Activated T-cell treated with anti-CD3 and anti-CD28 coated beads, Interleukin-2, amount 50 U/mL, for 48 hours (primary cell): ENCODE measurements at regions not wholly inside any gene's neighbourhood (a gene's known extent, or its start where the extent isn't known, plus 50 kb on each side); places are given as distances from the start of the nearest gene placed in this dataset.

Experiments used
- DNase-seq, 2 experiments: peaks; one replicate each; pipeline ENCODE4 v3.0.0-alpha.2; 2020

- no peak for DNase-seq
Observed at GRCh38 chr12:132407451-132407961, 78.1 kb upstream of the GALNT9 start.

- DNase-seq, result no peak
Observed at GRCh38 chr12:132406493-132407450, 77.4 kb upstream of the GALNT9 start.

GRCh38 chr12:132405742-132406251, 76.4 kb upstream of the GALNT9 start:
- DNase-seq, result no peak

- no peak for DNase-seq
Observed at GRCh38 chr12:132404951-132405741, 75.8 kb upstream of the GALNT9 start.

DNA sequence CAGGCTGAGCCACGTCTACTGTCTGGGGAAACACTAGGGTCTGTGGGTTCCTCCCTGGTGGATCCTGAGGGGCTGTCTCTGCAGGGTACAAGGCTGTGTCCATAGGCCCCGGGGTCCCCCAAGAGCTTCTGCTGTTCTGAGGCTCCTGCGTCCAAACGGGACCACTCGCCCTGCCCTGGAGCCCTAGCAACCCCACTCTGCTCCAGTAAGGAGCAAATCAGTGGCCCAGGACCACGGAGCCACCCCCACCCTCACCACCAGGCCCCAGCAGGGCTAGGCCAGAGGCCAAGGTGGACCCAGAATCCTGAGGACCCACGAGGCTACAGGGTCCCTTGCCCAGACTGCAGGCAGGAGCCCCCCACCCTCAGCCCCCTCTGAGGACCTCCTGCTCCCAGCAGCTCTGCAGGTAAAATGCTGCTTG, 75.1 kb upstream of the GALNT9 start:
- DNase-seq, result no peak

- no peak for DNase-seq
Observed at GRCh38 chr12:132403636-132404434, 74.4 kb upstream of the GALNT9 start.

GRCh38 chr12:132402831-132403416, 73.5 kb upstream of the GALNT9 start:
- DNase-seq, result no peak

- DNase-seq, result no peak
Observed at GRCh38 chr12:132401982-132402381, 72.6 kb upstream of the GALNT9 start.

DNA sequence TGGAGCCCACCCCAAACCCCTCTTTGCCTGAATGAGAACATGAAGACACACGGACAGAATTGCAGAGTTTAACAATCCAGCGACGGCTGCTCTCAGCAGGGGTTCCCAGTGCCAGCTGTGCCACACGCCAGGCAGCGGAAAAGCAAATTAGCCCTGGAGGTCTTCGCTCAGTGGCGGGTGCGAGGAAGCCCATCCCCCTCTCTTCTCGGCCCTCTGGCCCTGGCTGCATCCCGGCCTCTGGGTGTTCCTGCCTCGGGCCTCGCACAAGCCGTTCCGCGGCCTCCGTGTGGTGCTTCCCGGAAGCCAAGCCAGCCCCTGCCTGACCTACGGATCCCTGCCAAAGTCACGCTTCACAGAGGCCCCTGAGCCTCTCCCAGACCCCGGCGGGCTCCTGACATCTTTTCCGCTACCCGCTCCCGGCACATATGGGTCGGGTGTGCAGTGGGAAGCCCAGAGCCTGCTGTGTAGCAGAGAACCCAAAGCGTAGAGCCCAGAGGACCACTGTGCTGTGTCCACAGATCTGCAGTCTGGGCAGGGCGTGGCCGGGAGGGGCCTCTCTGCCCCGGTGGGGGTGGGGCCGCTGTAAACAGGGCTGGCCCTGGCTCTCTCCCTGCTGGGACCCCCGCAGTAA, 70.7 kb upstream of the GALNT9 start:
- DNase-seq, result no peak

DNA sequence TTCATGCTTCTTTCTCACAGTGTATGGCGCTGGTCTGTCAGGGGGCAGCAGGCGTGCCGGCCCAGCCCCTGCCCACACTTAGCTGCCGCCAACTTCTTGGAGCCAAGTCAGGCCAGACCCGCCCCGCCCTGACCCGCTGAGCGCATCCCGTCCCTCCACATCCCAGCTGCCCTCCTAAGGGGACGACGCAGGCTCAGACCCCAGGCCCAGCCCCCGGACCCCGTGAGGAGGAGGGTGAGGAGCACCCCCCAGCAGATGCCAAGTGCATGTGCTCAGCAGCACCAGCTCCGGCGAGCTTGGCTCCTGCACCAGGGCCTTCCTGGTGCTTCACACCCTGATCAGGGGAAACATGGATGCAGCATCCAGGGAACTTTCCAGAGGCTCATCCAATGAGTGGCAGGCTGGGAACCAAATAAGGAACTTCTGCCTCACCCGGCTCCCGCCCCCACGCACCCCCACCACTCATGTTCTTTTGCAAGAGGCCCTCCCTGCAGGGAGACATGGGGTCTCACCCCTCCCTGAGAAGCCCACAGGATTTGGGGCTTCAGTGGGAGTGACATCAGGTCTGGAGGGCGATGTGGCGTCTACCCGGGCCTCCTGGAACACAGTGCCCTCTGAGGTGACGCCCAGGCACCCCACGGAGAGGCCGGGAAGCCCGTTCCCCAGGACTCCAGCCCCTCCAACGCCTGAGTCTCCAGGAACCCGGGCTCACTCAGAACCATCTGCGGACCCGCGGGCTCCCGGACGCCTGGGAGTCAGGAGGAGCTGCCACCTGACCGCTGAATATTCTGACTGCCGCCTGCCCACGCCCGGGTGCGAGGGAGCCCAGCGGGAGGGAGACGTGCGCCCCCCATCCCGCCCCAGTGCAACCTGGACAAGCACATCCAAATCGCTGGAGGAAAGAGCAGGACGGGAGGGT, 70.0 kb upstream of the GALNT9 start:
- DNase-seq, result no peak

DNA sequence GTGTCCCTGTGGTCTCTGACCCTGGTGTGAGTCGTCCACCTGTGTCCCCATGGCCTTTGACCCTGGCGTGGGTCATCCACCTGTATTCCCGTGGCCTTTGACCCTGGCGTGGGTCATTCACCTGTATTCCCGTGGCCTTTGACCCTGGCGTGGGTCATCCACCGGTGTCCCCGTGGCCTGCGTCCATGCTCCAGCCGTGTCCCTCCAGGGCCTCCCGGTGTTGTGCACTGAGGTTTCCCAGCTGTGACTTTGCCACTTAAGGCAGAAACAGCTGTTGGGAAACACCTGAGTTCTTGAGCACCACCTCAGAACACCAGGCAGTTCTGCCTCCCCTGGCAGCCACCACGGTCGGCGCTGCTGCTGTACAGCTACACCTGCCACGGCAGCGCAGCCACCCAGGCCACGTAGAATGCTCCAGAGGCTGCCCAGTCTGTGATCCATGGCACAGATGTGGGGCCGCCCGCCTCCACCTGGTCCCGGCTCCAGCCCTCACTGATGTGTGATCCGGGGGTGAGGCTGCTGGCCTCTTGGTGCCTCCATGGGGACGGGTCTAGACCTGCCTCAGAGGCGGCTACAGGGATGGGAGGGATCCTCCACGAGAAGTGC, 69.1 kb upstream of the GALNT9 start:
- no peak for DNase-seq

DNA sequence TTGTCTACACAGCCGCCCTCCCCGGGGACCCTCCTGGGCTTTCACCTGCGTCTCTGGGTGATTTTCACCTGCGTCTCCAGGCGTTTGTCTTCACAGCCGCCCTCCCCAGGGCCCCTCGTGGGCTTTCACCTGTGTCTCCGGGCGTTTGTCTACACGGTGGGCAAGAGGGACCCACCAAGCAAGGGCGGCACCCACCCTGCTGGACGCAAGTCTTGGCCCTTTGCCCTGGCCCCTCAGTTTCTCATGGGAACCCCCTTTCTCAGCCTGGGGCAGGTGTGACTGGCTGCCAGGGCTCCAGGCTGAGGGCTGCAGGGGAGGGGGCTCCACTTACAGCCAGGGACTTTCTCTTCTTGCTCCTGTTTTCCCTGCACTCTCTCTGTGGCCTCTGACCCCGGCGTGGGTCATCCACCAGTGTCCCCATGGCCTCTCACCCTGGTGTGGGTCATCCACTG, 68.6 kb upstream of the GALNT9 start:
- DNase-seq, result no peak

- DNase-seq, result no peak
Observed at GRCh38 chr12:132397152-132397933, 68.0 kb upstream of the GALNT9 start.

GRCh38 chr12:132396657-132397056, 67.3 kb upstream of the GALNT9 start:
- DNase-seq, result no peak

GRCh38 chr12:132395908-132396305, 66.5 kb upstream of the GALNT9 start:
- DNase-seq, result no peak

DNA sequence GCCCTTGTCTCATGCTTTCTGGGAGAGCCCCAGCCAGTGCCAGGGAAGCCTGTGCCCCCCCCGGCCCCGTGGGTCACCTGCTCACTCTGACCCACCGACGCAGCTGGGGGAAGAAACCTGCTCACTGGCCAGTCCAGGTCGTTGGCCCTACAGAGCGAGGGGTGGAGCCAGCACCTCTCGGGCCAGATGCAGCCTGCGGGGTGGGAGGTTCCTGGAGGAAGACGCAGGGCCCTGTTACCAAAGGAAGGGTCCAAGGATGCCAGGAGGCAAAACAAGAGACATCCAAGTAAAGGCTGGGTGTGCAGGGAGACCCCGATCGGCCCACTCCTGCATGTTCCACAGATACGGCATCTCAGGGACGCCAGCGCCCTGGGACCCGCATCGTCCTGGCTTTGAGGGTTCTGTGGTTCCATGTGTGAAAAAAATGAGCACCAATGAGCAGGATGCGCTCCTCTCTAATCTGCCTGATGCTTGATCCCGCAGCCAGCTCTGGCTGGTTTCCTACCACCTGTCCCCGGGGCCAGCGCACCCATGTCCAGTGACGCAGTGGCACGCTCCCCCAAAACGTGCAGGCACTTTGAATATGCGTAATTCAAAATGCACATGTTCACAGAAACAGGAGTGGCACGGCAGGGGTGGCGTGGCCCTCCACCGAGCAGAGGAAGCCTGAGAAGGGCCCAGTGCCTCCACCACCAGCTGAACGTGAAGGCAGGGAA, 66.0 kb upstream of the GALNT9 start:
- DNase-seq, result no peak

DNA sequence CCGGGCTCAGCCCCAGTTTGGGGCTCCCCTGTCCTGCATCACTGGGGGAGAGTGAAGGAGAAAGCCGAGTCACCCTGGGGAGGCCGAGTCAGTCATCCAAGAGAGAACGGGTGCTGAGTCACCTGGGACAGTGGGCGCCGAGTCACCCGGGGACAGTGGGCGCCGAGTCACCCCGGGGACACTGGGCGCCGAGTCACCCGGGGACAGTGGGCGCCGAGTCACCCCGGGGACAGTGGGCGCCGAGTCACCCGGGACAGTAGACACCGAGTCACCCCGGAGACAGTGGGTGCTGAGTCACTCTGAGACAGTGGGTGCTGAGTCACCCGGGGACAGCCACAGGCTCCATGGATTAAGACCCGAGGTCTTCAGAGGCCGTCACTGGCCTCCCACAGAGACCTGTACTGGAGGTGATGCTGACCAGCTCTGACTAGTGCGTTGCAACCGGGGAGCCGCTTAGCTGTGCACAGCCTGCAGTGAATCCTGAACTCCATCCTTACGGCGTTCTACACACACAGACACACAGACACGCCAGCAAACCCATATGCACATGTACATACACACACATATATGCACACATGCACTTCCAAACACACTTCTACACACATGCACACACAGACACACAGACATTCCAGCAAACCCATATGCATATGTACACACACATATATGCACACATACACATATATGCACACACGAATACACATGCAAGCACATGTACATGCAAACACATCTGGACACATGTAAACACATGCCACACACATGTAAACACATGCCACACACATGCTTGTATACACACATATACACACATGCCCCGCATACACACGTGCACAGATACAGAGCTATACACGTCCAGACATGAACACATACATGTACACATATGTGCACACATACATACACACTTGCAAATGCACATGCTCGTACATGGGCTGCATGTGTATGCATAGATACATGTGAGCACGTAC, 64.9 kb upstream of the GALNT9 start:
- DNase-seq, result peak; percentile 58 to 72
